ENCODE measurements at regions not wholly inside any gene's neighbourhood (a gene's known extent, or its start where the extent isn't known, plus 50 kb on each side); places are given as distances from the start of the nearest gene placed in this dataset.
A peak's percentile ranks its signal among the peaks of the same experiment; 100 is the strongest.

DNA sequence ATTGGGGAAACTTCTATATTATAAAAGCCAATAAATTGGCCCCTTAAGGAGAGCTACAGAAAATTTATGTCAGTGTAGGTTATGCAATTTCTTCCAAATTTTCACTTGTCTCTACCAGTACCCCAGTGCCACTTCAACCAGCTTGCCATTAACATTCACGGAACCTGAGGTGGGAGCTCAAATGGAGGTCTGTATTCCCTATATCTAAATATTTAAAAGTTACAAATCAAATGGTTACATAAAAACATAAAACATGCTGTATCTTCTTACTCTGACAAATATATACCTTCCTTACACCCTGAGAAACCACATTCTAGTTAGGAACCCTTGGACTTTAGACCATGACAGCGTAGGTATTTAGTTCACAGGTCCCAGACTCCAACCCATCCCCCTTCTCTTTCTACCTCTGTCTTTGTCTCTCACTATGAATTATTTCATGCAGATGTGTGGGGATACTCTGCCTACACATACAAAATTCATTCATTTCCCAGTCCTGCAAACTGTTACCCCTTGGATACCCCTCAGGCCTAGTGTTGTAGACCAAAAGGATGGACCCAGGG, 127.8 kb upstream of the PMFBP1 start:
- DNase-seq (ENCODE audit: insufficient read length, low spot score) (no peak), FAIRE-seq (no peak)
- TF ChIP-seq POU2F2 (IDR thresholded peaks at IDR 0.05; ENCODE audit: low read depth, low read length) (no peak), PAX5 (IDR thresholded peaks at IDR 0.05; ENCODE audit: insufficient read depth, low read length, severe bottlenecking) (no peak), TAF1 (IDR thresholded peaks at IDR 0.05; ENCODE audit: low read depth, low read length) (no peak), SPI1 (IDR thresholded peaks at IDR 0.05; ENCODE audit: low read depth, low read length) (no peak), POLR2AphosphoS5 (IDR thresholded peaks at IDR 0.05; ENCODE audit: low read depth, low read length) (no peak), POLR2A (IDR thresholded peaks at IDR 0.05; ENCODE audit: low read depth, low read length) (no peak)

DNA sequence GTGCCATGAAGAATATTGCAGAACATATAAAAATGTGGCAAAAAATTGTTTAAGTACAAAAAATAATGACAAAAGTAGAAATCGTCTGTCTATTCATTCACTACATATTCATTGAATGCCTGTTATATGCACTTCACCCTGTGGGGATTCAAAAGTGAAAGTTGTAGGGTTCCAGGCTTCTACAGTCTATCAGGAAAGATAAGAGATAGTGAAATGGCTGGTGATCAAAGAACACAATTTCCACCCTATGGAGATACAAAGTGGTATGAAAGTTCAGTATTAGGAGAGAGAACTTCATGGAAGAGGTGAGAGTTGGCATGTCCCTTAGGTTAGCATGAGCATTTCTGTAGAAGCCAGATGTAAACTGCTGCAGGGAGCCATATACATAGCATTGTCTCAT, 127.0 kb upstream of the PMFBP1 start:
- DNase-seq (ENCODE audit: insufficient read length, low spot score) (no peak), FAIRE-seq (no peak)
- no peak for TF ChIP-seq PAX5 (IDR thresholded peaks at IDR 0.05; ENCODE audit: insufficient read depth, low read length, severe bottlenecking)
- TF ChIP-seq SPI1 (IDR thresholded peaks at IDR 0.05; ENCODE audit: low read depth, low read length), result no peak
- no peak for TF ChIP-seq TAF1 (IDR thresholded peaks at IDR 0.05; ENCODE audit: low read depth, low read length)
- TF ChIP-seq POU2F2 (IDR thresholded peaks at IDR 0.05; ENCODE audit: low read depth, low read length), result no peak
- no peak for TF ChIP-seq POLR2A (IDR thresholded peaks at IDR 0.05; ENCODE audit: low read depth, low read length)
- TF ChIP-seq POLR2AphosphoS5 (IDR thresholded peaks at IDR 0.05; ENCODE audit: low read depth, low read length), result no peak

DNA sequence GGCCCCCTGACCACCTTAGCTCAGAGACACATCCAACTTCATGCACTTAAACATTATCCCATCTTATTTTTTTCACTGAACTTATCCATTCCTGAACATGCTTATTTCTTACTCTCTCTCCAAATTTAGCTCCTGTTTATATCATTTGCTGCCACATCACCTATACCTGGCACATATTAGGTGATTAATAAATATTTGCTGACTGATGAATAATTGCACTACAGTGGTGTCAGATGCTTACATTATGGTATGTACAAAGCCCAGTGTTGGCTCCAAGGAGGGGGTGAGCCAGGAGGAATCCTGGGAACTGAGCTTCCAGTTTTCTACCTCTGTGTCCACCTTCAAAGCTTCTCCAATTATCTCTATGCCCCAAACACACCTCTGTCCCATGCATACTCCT, 124.0 kb upstream of the PMFBP1 start:
- no peak for FAIRE-seq

DNA sequence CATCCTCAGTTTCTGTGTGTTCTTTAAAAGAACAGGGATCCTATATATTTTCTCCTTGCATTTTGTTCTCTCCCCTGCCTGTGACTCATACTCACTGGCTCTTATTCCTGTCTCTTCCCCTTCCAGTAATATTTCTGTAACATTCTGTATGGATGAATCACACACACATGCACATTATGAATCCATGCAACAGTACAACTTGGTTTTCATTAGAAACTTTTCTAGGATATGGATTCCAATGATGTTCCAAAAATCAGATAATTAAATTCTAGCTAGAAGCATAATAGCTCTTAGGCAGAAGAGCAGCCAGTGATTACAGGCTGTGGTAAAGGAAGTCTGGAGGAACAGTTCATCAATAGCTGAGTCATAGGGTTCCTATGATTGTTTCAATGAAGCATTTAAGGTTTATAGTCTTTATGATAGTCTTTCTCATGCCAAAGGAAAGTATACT, 119.6 kb upstream of the PMFBP1 start:
- DNase-seq (ENCODE audit: insufficient read length, low spot score), result no peak
- FAIRE-seq, result no peak
- no peak for TF ChIP-seq TAF1 (IDR thresholded peaks at IDR 0.05; ENCODE audit: low read depth, low read length)
- TF ChIP-seq POLR2A (IDR thresholded peaks at IDR 0.05; ENCODE audit: low read depth, low read length), result no peak
- TF ChIP-seq POU2F2 (IDR thresholded peaks at IDR 0.05; ENCODE audit: low read depth, low read length), result no peak
- no peak for TF ChIP-seq SPI1 (IDR thresholded peaks at IDR 0.05; ENCODE audit: low read depth, low read length)
- no peak for TF ChIP-seq PAX5 (IDR thresholded peaks at IDR 0.05; ENCODE audit: insufficient read depth, low read length, severe bottlenecking)
- no peak for TF ChIP-seq POLR2AphosphoS5 (IDR thresholded peaks at IDR 0.05; ENCODE audit: low read depth, low read length)

More for the DNA sequence above, 124.0 kb upstream of the PMFBP1 start:
- DNase-seq (ENCODE audit: insufficient read length, low spot score), result no peak
- TF ChIP-seq POLR2AphosphoS5 (IDR thresholded peaks at IDR 0.05; ENCODE audit: low read depth, low read length) (no peak), POU2F2 (IDR thresholded peaks at IDR 0.05; ENCODE audit: low read depth, low read length) (no peak), POLR2A (IDR thresholded peaks at IDR 0.05; ENCODE audit: low read depth, low read length) (no peak), SPI1 (IDR thresholded peaks at IDR 0.05; ENCODE audit: low read depth, low read length) (no peak), PAX5 (IDR thresholded peaks at IDR 0.05; ENCODE audit: insufficient read depth, low read length, severe bottlenecking) (no peak), TAF1 (IDR thresholded peaks at IDR 0.05; ENCODE audit: low read depth, low read length) (no peak)

DNA sequence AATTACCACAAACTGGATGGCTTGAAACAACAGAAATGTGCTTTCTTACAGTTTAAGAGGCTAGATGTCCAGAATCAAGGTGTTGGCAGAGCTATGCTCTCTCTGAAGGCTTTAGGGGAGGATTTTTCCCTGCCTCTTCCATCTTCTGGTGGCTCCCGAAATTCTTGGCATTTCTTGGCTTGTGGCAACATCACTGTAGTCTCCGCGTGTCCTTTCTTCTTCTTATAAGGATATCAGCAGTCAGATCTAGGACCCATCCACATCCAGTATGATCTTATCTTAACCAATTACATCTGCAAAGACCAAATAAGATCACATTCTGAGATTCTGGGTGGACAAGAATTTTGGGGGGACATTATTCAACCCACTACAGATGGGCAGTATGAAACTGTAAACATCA, 119.2 kb upstream of the PMFBP1 start:
- TF ChIP-seq POLR2A (IDR thresholded peaks at IDR 0.05; ENCODE audit: low read depth, low read length), result no peak
- TF ChIP-seq TAF1 (IDR thresholded peaks at IDR 0.05; ENCODE audit: low read depth, low read length), result no peak
- TF ChIP-seq POLR2AphosphoS5 (IDR thresholded peaks at IDR 0.05; ENCODE audit: low read depth, low read length), result no peak
- TF ChIP-seq SPI1 (IDR thresholded peaks at IDR 0.05; ENCODE audit: low read depth, low read length), result no peak
- no peak for TF ChIP-seq PAX5 (IDR thresholded peaks at IDR 0.05; ENCODE audit: insufficient read depth, low read length, severe bottlenecking)
- no peak for TF ChIP-seq POU2F2 (IDR thresholded peaks at IDR 0.05; ENCODE audit: low read depth, low read length)
- DNase-seq (ENCODE audit: insufficient read length, low spot score) (no peak), FAIRE-seq (peak; percentile 31)

DNA sequence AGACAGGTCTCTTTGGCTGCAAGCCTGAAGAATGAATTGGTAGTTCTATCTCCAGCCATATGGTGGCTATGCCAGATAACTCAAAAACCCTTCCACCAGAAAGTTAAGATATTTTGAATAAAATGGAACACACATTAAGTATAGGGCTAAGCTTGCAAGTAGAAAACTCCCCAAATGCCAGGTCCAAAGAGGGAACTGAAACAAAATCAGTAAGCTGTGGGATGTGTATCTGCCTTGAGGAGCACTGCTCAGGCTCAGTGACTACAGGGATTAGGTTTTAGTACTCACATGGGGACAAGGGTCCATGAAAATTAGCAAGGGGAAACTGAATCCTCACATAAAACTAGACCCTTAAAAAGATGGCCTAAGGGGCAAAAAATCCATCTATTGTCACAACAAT, 115.7 kb upstream of the PMFBP1 start:
- TF ChIP-seq POLR2A (IDR thresholded peaks at IDR 0.05; ENCODE audit: low read depth, low read length) (no peak), SPI1 (IDR thresholded peaks at IDR 0.05; ENCODE audit: low read depth, low read length) (peak; percentile 53)
- DNase-seq (ENCODE audit: insufficient read length, low spot score), result no peak
- no peak for FAIRE-seq

- FAIRE-seq, result no peak
These were observed 115.1 kb upstream of the PMFBP1 start for GRCh38 chr16:72286936-72287620.

GRCh38 chr16:72285728-72286127, 113.8 kb upstream of the PMFBP1 start:
- no peak for TF ChIP-seq POU2F2 (IDR thresholded peaks at IDR 0.05; ENCODE audit: low read depth, low read length)
- DNase-seq (ENCODE audit: insufficient read length, low spot score) (no peak), FAIRE-seq (no peak)

More at GRCh38 chr16:72286936-72287620, 115.1 kb upstream of the PMFBP1 start:
- no peak for DNase-seq (ENCODE audit: insufficient read length, low spot score)
- TF ChIP-seq TAF1 (IDR thresholded peaks at IDR 0.05; ENCODE audit: low read depth, low read length) (no peak), POLR2A (IDR thresholded peaks at IDR 0.05; ENCODE audit: low read depth, low read length) (no peak), SPI1 (IDR thresholded peaks at IDR 0.05; ENCODE audit: low read depth, low read length) (no peak), POU2F2 (IDR thresholded peaks at IDR 0.05; ENCODE audit: low read depth, low read length) (no peak), PAX5 (IDR thresholded peaks at IDR 0.05; ENCODE audit: insufficient read depth, low read length, severe bottlenecking) (no peak), POLR2AphosphoS5 (IDR thresholded peaks at IDR 0.05; ENCODE audit: low read depth, low read length) (no peak)

DNA sequence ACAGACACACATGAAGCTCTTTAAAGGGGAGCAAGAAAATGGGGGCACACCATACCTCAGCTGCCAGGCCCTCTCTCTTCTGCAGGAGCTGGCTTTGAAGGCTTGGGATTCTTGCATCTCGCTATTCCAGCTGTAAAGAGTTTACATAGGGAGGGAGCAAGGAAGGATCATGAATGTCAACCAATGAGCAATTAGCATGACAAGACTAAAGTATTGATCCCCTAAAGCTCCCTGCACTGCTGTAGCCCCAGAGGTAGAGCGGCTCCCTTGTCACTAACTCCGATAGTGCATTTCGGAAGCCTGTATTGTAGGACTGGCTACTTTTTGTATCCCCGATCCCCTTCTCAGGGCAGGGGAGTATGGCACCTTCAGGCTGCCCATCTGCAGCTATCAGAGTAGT, 113.4 kb upstream of the PMFBP1 start:
- TF ChIP-seq POU2F2 (IDR thresholded peaks at IDR 0.05; ENCODE audit: low read depth, low read length) (no peak), SPI1 (IDR thresholded peaks at IDR 0.05; ENCODE audit: low read depth, low read length) (no peak), PAX5 (IDR thresholded peaks at IDR 0.05; ENCODE audit: insufficient read depth, low read length, severe bottlenecking) (no peak), TAF1 (IDR thresholded peaks at IDR 0.05; ENCODE audit: low read depth, low read length) (no peak), POLR2AphosphoS5 (IDR thresholded peaks at IDR 0.05; ENCODE audit: low read depth, low read length) (no peak), POLR2A (IDR thresholded peaks at IDR 0.05; ENCODE audit: low read depth, low read length) (no peak)
- FAIRE-seq, result no peak
- DNase-seq (ENCODE audit: insufficient read length, low spot score), result no peak

Measured in GM12891 (cell line).